HG02943 (cell line): ENCODE measurements at regions not wholly inside any gene's neighbourhood (a gene's known extent, or its start where the extent isn't known, plus 50 kb on each side); places are given as distances from the start of the nearest gene placed in this dataset.

Experiments
- ATAC-seq: cut with Tn5 transposase; IDR thresholded peaks from one replicate; pipeline ENCODE4 v1.9.1; 2021; ENCODE audit warnings: mild to moderate bottlenecking, low read depth, moderate library complexity; ENCODE audit not compliant: unreplicated experiment

DNA sequence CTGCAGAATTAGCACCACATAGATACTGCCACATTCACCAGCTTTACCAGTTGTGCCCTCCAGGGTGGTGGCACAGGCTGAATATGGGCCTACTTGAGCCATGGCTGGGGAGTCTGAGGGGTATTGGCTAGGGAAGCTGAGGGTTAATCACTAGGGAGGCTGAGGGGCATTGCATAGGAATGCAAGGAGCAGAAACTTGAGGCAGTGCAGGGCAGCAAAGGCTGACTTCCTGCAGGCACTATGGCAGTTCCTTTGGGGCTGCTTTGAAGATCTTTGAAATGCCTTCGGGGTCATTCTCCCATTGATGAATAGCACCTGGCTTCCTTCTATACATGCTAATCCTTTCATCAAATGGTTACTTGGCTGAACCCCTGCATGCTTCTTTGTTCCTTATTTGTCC is 171.5 kb downstream of the RCN1 start:
- ATAC-seq: no peak

DNA sequence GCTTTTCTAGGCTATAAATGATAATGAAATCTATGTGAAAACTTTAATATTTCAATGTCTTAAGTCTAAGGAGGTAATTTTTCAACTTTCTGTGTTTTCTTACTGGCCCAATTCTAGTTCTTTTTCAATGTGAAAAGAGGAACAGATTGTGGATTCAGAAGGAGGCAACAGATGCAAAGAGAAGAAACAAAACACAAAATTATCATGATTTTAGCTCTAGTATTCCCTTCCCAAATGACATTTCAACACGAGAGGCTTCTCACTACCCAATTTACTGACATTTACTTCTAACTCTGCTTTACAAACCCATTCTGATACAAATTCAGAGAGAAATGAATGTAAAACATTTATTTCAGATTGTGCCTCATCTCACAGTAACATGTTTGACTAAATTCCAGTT is 169.4 kb downstream of the WT1 start:
- ATAC-seq: no peak

DNA sequence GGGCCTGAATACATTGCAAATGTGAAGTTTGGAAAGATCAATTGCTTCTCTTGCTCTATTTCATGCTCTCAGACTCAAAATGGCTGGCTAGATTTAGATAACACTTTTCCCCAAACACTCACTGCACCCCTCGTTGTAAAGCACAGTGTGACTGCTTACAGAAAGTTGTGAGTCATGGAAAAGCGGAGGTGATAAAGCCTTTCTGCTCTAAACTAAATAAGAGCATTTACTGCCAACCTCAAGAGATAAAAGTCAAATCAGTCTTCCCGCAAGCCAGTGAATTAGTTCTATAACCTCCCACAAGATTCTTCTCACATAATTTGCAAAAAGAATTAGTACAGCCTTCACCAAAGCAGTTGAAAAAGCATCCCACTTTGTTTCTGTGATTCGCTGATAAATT is 168.7 kb downstream of the WT1 start:
- ATAC-seq: no peak

DNA sequence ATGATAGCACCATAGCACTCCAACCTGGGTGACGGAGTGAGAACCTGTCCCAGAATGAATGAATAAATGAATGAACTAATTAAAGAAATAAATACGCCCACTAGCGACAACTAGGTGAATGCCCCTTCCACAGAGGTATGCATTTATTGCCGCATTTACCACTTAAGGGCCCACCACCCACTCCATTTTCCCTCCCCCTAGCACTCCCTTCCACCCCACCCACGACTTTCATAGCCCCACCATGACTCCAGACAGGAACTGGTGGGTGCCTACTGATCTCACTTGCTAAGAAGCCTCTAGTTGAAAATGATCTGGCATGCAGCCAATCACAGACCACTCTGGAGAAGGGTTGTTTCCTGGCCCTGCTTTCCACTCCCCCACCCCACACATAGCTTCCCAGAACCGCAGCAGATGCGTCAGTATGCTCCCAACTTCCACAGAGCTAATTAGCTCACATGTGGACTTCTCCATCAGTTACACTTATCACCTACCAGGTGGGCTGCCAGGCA is 167.6 kb downstream of the WT1 start:
- no peak for ATAC-seq

DNA sequence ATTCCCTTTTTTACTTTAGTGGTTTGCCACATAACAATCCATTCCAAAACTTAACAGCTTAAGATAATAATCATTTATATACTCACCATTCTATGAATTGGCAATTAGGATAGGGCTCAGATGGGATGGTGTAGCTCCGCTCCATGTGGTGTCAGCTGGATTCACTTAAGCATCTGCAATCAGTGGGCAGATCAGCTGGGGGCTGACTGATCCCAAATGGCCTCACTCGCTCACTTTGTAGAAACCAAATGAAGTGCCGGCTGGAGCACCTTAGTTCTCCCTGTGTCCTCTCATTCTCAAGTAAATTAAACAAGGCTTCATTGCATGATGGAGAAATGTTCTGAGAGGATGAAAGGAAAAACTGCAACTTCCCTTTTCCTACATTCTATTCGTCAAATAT is 161.4 kb downstream of the WT1 start:
- ATAC-seq: no peak

DNA sequence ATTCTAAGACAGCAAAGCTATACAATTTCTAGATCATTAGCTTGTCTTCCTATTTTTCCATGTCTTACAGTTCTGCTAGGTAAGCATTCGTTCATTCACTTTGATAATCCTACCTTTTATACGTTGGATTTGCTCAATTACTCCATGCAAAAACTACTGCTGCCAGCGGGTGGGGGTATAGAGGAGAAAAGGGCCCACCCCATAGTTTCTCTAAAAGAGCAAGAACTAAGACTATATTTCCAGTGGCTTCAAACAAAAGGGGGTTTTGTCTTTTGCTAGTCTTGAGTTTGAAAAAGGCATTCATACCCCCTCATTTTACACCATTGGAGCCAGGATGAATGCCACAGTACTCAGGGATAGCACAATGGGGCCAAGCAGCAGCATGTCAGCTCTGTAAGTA is 155.7 kb downstream of the WT1 start:
- ATAC-seq: no peak

DNA sequence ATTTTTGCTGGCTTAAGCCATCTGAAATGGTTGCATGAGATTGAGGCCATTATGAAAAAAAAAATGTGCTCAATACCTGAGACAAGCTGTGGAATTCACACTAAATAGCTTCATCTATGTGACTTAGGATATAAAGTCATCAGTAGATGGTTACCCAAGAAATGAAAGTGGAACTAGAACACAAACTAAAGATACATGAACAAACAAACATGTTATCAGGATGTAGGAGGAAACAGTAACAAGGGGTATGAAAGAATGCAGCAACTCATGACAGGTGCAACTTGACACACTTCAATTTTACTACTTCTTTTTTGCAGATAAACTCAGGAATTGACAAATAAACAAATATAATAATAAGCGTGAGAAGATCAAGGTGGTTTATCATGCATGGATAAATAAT is 155.0 kb downstream of the WT1 start:
- no peak for ATAC-seq

DNA sequence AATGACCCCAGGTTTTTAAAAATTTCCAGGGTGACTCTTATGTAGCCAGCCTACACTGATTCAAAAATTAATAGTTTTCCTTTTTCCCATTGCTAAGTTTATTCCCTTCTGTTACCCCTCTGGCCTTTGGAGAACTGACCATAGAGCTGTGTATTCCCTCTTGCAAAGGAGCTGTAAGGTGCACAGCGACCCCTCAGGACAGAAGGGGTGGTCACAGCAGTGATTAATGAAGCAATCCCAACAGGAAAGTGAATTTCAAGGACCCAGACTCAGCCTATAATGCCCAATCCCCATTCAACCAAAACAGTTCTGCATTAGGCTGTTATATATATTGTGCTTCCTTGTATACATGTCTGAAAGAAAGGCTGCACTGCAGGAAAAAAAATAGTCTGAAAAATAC is 147.1 kb downstream of the WT1 start:
- ATAC-seq: no peak

DNA sequence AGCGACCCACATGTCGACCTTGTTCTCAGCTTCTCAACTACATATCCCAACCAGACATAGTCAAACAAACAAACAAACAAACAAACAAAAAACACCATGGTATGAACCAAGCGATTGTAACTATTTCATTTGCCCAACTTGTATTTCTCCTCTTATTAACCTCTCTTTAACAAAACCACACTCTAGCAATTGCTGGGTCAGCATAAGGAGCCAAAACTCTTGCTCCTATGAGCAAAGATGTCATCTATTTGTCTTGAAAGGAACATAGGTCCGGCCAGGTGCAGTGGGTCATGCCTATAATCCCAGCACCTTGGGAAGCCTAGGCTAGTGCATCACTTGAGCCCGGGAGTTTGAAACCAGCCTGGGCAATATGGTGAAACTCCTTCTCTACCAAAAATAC is 145.6 kb downstream of the WT1 start:
- ATAC-seq: no peak

DNA sequence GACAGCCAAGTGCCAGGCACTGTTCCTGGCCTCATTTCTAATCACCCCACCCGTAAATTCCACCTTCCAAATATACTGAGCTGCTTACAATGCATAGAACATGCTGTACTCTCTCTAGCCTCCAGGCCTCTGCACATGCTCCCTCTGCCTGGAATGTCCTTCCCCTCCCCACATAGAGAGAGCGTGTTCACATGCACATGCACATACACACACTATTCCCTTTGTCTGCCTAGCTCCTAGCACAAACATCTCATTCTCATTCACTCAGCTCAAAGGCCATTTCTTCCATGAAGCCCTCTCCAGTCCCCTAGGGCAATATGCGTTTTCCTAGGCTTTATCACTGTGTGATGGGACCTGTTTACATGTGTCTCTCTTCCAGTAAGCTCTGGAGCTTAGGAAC is 144.6 kb downstream of the WT1 start:
- no peak for ATAC-seq

DNA sequence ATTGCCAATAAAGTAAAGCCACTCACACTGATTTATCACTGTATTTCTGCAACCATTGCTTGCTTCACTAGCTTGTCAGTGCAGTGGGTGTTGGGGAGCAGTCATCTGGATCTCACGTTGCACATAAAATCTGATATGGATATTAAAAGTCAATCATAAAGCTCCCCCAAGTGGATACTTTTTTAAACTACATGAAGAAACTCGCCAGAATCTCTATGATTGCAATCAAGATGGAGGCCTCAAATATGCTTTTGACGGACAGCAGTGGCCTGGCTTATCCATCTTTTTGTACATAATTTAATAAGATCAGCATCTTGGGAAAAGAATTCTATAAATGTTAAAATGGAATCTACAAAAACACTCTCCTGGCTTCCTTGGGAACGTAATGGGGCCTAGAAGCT is 137.7 kb downstream of the WT1 start:
- no peak for ATAC-seq

DNA sequence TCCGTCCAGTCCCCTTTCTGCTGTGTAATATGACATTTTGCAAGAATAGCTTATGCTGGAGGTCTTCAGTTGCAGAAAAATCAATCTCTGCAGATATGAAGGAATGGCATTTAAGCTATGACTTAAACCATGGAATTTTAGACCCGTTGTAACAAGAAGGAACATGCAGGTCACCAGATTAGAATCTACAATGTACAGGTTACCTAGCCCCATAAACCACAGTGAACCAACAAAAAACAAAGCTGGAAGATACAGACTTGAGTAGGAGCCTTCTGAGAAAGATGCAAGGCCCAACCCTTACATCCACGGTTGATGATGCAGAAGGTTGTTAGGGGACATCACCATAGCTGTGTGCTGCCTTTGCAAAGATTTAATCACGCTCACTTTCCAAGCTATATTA is 132.5 kb downstream of the WT1 start:
- no peak for ATAC-seq

DNA sequence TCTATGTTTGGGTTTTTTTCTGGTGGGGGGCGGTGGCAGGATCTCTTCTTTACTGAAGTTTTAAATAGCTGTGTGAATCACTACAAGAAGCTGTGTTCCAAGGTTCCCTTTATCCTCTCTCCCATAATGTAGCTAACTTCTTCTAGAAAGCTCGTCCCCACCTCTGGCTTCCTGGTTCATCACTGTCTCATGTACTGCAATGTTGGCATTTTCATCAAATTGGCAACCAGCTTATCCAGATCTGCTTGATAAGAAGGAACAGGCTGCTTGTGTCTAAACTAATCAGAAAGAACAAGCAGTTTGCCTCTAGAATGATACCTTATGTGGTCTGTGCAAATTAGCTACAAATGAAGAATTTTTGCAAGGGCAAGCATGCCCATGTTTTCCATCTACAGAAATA is 130.8 kb downstream of the WT1 start:
- no peak for ATAC-seq

DNA sequence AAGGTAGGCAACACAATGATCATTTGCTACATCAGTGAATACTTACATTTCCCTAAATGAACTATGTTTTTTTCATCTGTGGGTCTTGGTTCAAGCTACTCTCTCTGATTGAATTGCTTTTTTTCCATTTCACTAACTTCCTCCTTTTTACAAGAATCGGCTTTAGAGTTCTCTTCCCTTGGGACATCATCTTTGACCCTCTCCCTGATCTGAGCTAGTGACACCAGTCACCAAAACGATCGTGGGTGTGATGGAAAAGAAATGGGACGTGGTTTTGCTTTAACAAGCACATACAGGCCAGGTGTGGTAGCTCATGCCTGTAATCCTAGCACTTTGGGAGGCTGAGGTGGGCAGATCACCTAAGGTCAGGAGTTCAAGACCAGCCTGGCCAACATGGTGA is 129.9 kb downstream of the WT1 start:
- no peak for ATAC-seq

DNA sequence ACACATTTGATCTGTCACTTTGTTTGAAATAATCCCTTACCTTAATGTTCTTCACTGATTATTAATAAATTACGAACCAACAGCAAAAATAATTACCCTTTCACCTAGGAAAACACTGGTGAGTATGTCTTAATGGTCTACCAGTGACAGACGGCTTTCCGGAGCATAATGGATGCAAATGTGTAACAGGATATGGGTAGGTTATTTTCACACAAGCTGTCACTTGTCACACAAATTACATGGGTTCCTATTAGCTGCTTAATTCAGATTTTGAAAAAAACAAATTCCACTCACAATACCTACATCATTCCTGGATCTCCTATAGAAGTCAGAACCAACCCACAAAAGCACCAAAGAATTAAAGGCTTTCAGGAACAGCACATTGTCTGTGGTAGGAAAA is 127.9 kb downstream of the WT1 start:
- no peak for ATAC-seq

DNA sequence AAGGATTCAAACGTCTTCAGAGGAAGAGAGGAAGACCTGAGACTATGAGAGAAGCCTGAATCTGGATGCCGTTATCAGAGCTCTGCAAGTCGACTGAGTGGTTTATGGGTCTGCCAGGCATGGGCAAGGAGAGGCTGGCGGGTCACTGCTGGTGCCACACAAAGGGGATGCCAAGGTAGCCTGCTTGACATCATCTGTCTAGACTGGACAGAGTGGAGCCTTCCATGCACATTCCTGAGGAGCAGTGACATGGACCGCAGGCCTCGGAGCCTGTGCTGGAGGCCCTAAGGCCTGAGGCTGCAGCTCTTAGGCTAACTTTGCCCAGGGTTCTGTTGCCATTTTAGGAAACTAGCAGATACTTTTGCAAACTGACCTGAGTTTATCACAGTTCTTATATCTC is 127.4 kb downstream of the WT1 start:
- ATAC-seq: no peak

DNA sequence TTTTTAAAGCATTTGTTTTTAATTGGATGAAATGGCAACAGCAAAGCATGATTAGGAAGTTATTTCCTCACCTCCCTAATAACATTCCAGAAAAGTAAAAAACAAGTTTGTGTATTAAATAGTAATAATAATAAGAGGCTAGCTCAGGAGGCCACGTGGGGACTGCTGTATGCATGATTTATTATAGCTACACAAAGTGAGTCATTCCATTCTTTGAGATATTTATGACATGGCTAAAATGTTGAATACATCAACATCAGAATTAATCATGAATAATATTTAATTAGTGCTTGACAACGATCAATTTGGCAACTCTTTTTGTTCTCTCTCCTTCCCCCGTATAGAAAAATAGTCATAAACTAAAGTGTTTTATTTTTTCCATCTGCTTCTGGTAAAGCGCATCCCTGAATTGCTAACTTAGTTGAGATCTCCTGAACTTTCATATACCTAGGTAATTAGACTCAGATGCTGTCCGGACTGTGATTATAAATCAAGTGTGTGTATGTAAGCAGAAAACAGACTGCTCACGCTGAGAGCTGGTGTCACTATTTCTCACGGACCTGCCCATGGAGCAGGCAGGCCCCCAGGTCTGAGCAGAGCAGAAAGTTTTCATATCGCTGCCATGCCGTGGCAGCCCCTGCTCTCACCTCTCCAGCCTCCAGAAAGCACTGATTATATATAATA is 125.7 kb downstream of the WT1 start:
- ATAC-seq: no peak

DNA sequence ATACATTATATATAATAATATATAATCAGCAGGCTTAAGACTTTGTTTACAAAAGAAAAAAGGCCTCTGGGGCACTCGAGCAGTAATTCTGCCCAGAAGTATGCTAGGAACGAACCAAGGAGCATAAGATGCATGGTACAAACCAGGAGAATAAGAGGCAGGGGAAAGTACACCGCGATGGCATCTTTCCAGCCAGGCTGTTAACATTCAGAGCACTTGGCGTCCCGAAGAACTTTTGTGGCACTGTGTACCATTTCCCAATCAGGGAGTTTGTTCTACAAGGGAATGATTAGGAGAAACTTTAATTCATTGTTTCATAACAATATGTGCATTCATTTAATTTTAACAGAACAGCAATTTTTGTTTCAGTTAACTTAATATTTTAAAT is 125.1 kb downstream of the WT1 start:
- ATAC-seq: no peak

DNA sequence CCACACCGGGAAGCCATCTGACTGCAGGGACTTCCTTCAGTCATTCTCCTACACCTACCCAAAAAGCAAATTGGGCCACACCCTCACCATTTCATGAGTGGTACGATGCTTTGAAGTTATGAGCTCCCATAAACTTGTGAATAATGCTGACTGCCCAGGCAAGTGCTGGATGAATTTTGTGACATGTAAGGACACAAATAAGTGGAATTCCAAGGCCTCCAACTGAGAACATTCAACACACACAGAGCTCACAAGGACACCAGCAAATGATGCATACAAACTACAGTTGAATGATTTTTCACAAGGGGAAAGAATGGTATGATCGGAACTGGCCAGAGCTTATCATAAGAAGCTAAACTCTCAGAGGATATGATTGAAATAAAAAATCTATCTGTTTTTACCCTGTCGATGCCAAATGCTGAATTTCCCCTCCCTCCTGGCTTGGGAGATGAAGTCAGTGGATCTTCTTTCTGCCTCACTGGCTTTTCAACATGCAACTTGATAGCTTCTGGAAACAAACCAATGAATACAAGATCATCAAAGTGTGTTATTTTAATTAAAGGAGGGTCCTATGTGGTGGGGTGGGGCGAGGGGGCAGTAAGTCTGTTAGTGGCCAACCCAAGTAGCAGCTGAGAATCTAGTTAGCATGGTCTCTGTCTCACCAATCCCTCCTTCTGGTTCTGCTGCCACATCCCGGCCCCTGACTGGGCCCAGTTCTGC is 123.8 kb downstream of the WT1 start:
- no peak for ATAC-seq

DNA sequence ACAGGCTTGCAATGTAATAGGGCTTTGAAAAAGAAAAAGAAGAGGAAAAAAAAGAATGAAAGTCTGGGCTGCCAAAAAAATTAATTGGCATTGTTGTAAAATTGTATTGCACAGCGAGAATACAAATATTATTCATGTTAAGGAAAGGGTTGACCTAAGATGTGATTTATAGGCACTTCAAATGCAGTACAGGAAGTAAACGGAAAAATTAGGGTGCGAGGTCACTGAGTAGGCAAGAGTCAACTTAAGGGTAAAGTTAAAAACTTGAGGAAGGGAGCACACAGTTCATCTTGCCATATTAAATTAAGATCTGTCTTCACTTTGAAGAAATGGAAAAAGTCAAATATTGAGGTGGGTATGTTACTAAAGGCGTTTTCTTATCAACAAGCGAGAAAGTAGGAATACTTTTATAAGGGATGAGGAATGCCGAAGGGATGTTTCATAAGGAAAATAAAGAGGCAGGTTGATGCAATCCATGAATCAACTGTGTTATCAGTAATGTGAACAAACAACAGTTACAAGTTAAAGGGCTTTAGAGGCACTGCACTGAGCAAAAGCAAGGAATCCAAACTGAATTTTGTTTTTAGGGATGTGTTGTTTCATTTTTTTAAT is 123.0 kb downstream of the WT1 start:
- no peak for ATAC-seq

DNA sequence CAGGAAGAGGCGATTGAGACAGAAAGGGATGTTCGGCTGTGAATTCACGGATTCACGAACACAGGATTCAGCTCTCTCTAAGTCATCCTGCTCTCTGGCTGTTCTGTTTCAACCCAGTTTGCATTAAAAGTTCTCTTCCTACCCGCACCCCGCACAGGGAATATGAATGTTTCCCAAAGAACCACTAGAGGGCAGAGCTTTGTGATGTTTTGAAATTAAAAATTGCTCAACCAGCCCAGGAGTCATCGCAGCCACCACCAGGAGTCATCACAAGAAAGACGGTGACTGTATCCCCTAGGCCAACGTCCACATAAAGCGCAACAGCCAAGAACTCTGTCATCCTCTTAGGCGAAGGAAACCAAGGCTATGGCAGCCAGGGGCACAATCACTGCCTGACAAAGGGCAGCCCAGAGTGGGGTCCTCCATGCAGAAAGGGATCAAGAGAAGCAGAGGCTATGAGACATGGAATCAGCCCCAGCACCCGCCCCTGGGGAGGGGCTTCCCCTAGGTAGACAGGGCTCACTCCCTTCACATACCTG is 122.4 kb downstream of the WT1 start:
- ATAC-seq: no peak

DNA sequence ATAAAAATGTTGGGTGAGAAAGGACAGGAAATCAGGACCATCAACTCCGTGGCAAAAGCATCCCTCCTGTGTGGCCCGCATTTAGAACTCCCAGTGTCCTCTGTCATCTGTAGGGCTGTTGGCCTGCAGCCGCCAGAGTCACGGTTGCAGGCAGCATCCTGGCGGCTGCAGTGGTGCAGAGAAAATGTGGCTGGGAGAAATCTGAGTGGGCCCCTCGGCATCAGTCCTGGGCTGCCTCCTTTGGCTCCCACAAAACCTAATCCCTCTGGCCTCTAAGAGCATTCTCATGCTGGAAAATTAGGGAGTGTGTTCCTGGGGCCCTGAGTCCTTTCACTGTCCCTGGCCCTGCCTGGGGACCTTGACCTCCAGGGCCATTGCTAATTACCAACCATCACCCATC is 121.9 kb downstream of the WT1 start:
- ATAC-seq: no peak
